Mucosa of descending colon (tissue), 3 donors: ENCODE measurements at regions not wholly inside any gene's neighbourhood (a gene's known extent, or its start where the extent isn't known, plus 50 kb on each side); places are given as distances from the start of the nearest gene placed in this dataset.

Experiments
- ATAC-seq: fragments of 200-7000 bp; cut with Tn5 transposase; one replicate; pipeline ENCODE4 v1.9.1; 2020; ENCODE audit warnings: mild to moderate bottlenecking, moderate library complexity
- DNase-seq, 3 donors: peaks; one replicate each; pipeline ENCODE4 v3.0.0-alpha.2; 2020
- H3K36me3 ChIP-seq: fragments of 200-600 bp; one replicate; pipeline ENCODE4 v1.8.0; 2021; ENCODE audit warnings: low read depth, mild to moderate bottlenecking
- H3K4me1 ChIP-seq: fragments of 200-600 bp; one replicate; pipeline ENCODE4 v1.8.0; 2021; ENCODE audit warnings: low read depth, mild to moderate bottlenecking
- H3K4me3 ChIP-seq: fragments of 200-600 bp; one replicate; pipeline ENCODE4 v1.8.0; 2021; ENCODE audit warnings: mild to moderate bottlenecking
- H3K9me3 ChIP-seq: fragments of 200-600 bp; one replicate; pipeline ENCODE4 v1.8.0; 2021; ENCODE audit warnings: mild to moderate bottlenecking
- CTCF ChIP-seq: fragments of 200-600 bp; IDR thresholded peaks from one replicate; pipeline ENCODE4 v1.8.0; 2022; ENCODE audit warnings: antibody characterized with exemption, mild to moderate bottlenecking
- intact Hi-C, 2 donors: fragments of 100-400 bp; cut with DNase I in 1 of 2; cut with micrococcal nuclease in 1 of 2; formaldehyde crosslinking; loops; one replicate each; pipeline versions ENCODE4 v1.11.0 to v1.11.1; 2022; cut with DNase I, micrococcal nuclease
- donor health status: DM: no; HTN: no; CAD: no; lungs with moderate emphysema.
- donor health status: DM: no; HTN: no; CAD: no.
- donor health status: DM: no; HTN: yes; CAD: no.

- no peak for ATAC-seq
- no peaks in the 10 kb centered on the region for H3K4me1 ChIP-seq
- H3K36me3 ChIP-seq: no peaks in the 10 kb centered on the region
- no peak overlapping the region for H3K4me3 ChIP-seq
- DNase-seq: no peak
- no peaks in the 10 kb centered on the region for H3K9me3 ChIP-seq
- intact Hi-C loops: no loop called here
- no peak for TF ChIP-seq CTCF
Observed at GRCh38 chr14:71487449-71487848, 444.8 kb upstream of the RGS6 start.

GRCh38 chr14:71487941-71488340 lies 444.3 kb upstream of the RGS6 start:
- H3K36me3 ChIP-seq: no peaks in the 10 kb centered on the region
- no peaks in the 10 kb centered on the region for H3K9me3 ChIP-seq
- H3K4me3 ChIP-seq: no peak overlapping the region
- intact Hi-C loops: no loop called here
- H3K4me1 ChIP-seq: no peaks in the 10 kb centered on the region
- DNase-seq (no peak), ATAC-seq (no peak)
- no peak for TF ChIP-seq CTCF

GRCh38 chr14:71488703-71489191 lies 443.5 kb upstream of the RGS6 start:
- TF ChIP-seq CTCF: no peak
- ATAC-seq: no peak
- H3K9me3 ChIP-seq: no peaks in the 10 kb centered on the region
- H3K4me3 ChIP-seq: no peak overlapping the region
- intact Hi-C loops: no loop called here
- H3K4me1 ChIP-seq: no peaks in the 10 kb centered on the region
- no peaks in the 10 kb centered on the region for H3K36me3 ChIP-seq
- no peak for DNase-seq

GRCh38 chr14:71489742-71490141 lies 442.5 kb upstream of the RGS6 start:
- Histone ChIP-seq H3K4me1 (no peaks in the 10 kb centered on the region), H3K4me3 (no peak overlapping the region)
- intact Hi-C loops: no loop called here

GRCh38 chr14:71491931-71492330 lies 440.3 kb upstream of the RGS6 start:
- no peak for TF ChIP-seq CTCF
- H3K9me3 ChIP-seq: no peaks in the 10 kb centered on the region
- no peak for ATAC-seq
- intact Hi-C loops: no loop called here
- H3K4me1 ChIP-seq: no peaks in the 10 kb centered on the region
- no peak for DNase-seq
- no peaks in the 10 kb centered on the region for H3K36me3 ChIP-seq
- no peak overlapping the region for H3K4me3 ChIP-seq

More at GRCh38 chr14:71489742-71490141, 442.5 kb upstream of the RGS6 start:
- DNase-seq (no peak), ATAC-seq (no peak)
- TF ChIP-seq CTCF: no peak
- no peaks in the 10 kb centered on the region for H3K9me3 ChIP-seq
- H3K36me3 ChIP-seq: no peaks in the 10 kb centered on the region

GRCh38 chr14:71492346-71492745 lies 439.9 kb upstream of the RGS6 start:
- DNase-seq (no peak), ATAC-seq (no peak)
- Histone ChIP-seq H3K9me3 (no peaks in the 10 kb centered on the region), H3K4me1 (no peaks in the 10 kb centered on the region), H3K36me3 (no peaks in the 10 kb centered on the region), H3K4me3 (no peak overlapping the region)
- TF ChIP-seq CTCF: no peak
- intact Hi-C loops: no loop called here
